ENCODE measurements at regions not wholly inside any gene's neighbourhood (a gene's known extent, or its start where the extent isn't known, plus 50 kb on each side); places are given as distances from the start of the nearest gene placed in this dataset.

DNA sequence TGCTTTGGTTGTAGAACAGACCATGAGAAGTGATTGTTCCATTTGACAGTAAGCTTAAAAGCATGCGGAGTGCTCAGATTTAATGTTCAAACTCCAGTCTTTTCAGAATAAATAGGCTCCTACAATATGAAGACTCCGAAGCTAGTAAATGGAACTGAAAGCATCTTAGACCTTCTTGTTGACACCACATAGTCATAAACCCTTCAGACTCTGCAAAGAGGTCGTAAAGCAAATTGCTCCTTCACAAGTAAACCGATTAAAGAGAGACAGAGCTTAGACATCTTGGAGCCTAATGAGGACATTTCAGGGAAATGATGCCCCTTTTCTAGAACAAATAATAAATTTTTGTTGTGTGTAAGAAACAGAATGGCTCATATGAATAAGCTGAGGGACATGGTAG lies 511.0 kb upstream of the RIOK2 start:
- no peak overlapping the region for H3K27ac Mint-ChIP-seq (ENCODE audit: unreplicated experiment)
- H3K4me3 Mint-ChIP-seq (ENCODE audit: low read depth, unreplicated experiment), result no peak overlapping the region
- CTCF ChIA-PET, result no interaction called here
- intact Hi-C loops (cut with micrococcal nuclease; ENCODE audit: unreplicated experiment), result no loop called here
- no peaks in the 10 kb centered on the region for H3K27me3 Mint-ChIP-seq (ENCODE audit: unreplicated experiment)
- DNase-seq, result no peak
- no peaks in the 10 kb centered on the region for H3K4me1 Mint-ChIP-seq (ENCODE audit: low read depth, unreplicated experiment)
- peaks cover 6% of the 10 kb centered on the region for H3K9me3 Mint-ChIP-seq (ENCODE audit: low read depth, unreplicated experiment)
- no TSS peak for BruUV-seq (replicated peaks)
- no peaks in the 10 kb centered on the region for H3K36me3 Mint-ChIP-seq (ENCODE audit: insufficient read depth, unreplicated experiment)
- TF ChIP-seq, protein P1, sequence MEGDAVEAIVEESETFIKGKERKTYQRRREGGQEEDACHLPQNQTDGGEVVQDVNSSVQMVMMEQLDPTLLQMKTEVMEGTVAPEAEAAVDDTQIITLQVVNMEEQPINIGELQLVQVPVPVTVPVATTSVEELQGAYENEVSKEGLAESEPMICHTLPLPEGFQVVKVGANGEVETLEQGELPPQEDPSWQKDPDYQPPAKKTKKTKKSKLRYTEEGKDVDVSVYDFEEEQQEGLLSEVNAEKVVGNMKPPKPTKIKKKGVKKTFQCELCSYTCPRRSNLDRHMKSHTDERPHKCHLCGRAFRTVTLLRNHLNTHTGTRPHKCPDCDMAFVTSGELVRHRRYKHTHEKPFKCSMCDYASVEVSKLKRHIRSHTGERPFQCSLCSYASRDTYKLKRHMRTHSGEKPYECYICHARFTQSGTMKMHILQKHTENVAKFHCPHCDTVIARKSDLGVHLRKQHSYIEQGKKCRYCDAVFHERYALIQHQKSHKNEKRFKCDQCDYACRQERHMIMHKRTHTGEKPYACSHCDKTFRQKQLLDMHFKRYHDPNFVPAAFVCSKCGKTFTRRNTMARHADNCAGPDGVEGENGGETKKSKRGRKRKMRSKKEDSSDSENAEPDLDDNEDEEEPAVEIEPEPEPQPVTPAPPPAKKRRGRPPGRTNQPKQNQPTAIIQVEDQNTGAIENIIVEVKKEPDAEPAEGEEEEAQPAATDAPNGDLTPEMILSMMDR (IDR thresholded peaks at IDR 0.05; ENCODE audit: unreplicated experiment), result no peak

DNA sequence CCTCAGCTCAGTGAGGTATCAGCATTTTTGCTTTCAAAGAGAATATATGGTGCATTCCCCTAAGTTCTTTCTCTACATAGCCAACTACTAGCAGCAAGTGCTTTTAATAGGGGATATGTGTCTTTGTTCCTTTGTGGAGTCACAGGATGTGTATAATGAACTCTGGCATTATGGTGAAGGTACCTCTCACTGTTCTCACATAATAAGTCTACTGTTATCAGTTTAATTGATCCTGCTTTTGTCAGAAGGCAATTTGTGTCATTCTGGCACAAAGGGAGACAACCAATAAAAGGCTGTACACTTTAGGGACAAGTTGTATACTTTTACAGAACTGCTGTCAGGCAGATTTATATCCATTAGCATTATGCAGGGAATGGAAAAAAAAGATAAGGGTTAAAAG lies 531.4 kb upstream of the RIOK2 start:
- intact Hi-C loops (cut with micrococcal nuclease; ENCODE audit: unreplicated experiment), result no loop called here
- H3K27ac Mint-ChIP-seq (ENCODE audit: unreplicated experiment), result no peak overlapping the region
- CTCF ChIA-PET, result no interaction called here
- no TSS peak for BruUV-seq (replicated peaks)
- no peaks in the 10 kb centered on the region for H3K27me3 Mint-ChIP-seq (ENCODE audit: unreplicated experiment)
- no peaks in the 10 kb centered on the region for H3K36me3 Mint-ChIP-seq (ENCODE audit: insufficient read depth, unreplicated experiment)
- TF ChIP-seq, protein P1 (IDR thresholded peaks at IDR 0.05; ENCODE audit: unreplicated experiment), result no peak
- peaks cover 2% of the 10 kb centered on the region for H3K9me3 Mint-ChIP-seq (ENCODE audit: low read depth, unreplicated experiment)
- H3K4me1 Mint-ChIP-seq (ENCODE audit: low read depth, unreplicated experiment), result no peaks in the 10 kb centered on the region
- no peak overlapping the region for H3K4me3 Mint-ChIP-seq (ENCODE audit: low read depth, unreplicated experiment)
- no peak for DNase-seq

- Mint-ChIP-seq H3K36me3 (ENCODE audit: insufficient read depth, unreplicated experiment) (no peaks in the 10 kb centered on the region), H3K9me3 (ENCODE audit: low read depth, unreplicated experiment) (peaks cover 9% of the 10 kb centered on the region), H3K27ac (ENCODE audit: unreplicated experiment) (no peak overlapping the region), H3K27me3 (ENCODE audit: unreplicated experiment) (no peaks in the 10 kb centered on the region), H3K4me3 (ENCODE audit: low read depth, unreplicated experiment) (no peak overlapping the region), H3K4me1 (ENCODE audit: low read depth, unreplicated experiment) (no peaks in the 10 kb centered on the region)
- BruUV-seq (replicated peaks), result no TSS peak
- CTCF ChIA-PET, result no interaction called here
- intact Hi-C loops (cut with micrococcal nuclease; ENCODE audit: unreplicated experiment), result no loop called here
- DNase-seq, result no peak
- TF ChIP-seq, protein P1 (IDR thresholded peaks at IDR 0.05; ENCODE audit: unreplicated experiment), result no peak
These were observed 543.1 kb upstream of the RIOK2 start for GRCh38 chr5:97726106-97726505.

- no peak for DNase-seq
- Mint-ChIP-seq H3K4me1 (ENCODE audit: low read depth, unreplicated experiment) (no peaks in the 10 kb centered on the region), H3K27ac (ENCODE audit: unreplicated experiment) (no peak overlapping the region), H3K9me3 (ENCODE audit: low read depth, unreplicated experiment) (peaks cover 7% of the 10 kb centered on the region), H3K4me3 (ENCODE audit: low read depth, unreplicated experiment) (no peak overlapping the region), H3K27me3 (ENCODE audit: unreplicated experiment) (no peaks in the 10 kb centered on the region), H3K36me3 (ENCODE audit: insufficient read depth, unreplicated experiment) (no peaks in the 10 kb centered on the region)
- TF ChIP-seq, protein P1 (IDR thresholded peaks at IDR 0.05; ENCODE audit: unreplicated experiment), result no peak
- BruUV-seq (replicated peaks), result no TSS peak
- intact Hi-C loops (cut with micrococcal nuclease; ENCODE audit: unreplicated experiment), result no loop called here
- CTCF ChIA-PET, result no interaction called here
These were observed 545.9 kb upstream of the RIOK2 start for GRCh38 chr5:97728920-97729319.

GRCh38 chr5:97729938-97730337 lies 546.9 kb upstream of the RIOK2 start:
- H3K4me1 Mint-ChIP-seq (ENCODE audit: low read depth, unreplicated experiment), result no peaks in the 10 kb centered on the region
- intact Hi-C loops (cut with micrococcal nuclease; ENCODE audit: unreplicated experiment), result no loop called here
- H3K36me3 Mint-ChIP-seq (ENCODE audit: insufficient read depth, unreplicated experiment), result no peaks in the 10 kb centered on the region
- no peaks in the 10 kb centered on the region for H3K27me3 Mint-ChIP-seq (ENCODE audit: unreplicated experiment)
- H3K27ac Mint-ChIP-seq (ENCODE audit: unreplicated experiment), result no peak overlapping the region
- DNase-seq, result no peak
- H3K9me3 Mint-ChIP-seq (ENCODE audit: low read depth, unreplicated experiment), result peaks cover 7% of the 10 kb centered on the region
- CTCF ChIA-PET, result no interaction called here
- TF ChIP-seq, protein P1 (IDR thresholded peaks at IDR 0.05; ENCODE audit: unreplicated experiment), result no peak
- no peak overlapping the region for H3K4me3 Mint-ChIP-seq (ENCODE audit: low read depth, unreplicated experiment)
- BruUV-seq (replicated peaks), result no TSS peak
